SK-N-SH (cell line): ENCODE measurements at regions not wholly inside any gene's neighbourhood (a gene's known extent, or its start where the extent isn't known, plus 50 kb on each side); places are given as distances from the start of the nearest gene placed in this dataset.

ENCODE experiments used
- EP300 ChIP-seq, 2 experiments: IDR thresholded peaks; 2 replicates each; pipeline versions ENCODE4 v1.4.0 to v1.6.1; 2012; ENCODE audit warnings: borderline replicate concordance in 1 of 2, low read depth in 1 of 2, low read length in 1 of 2
- FOSL2 ChIP-seq: IDR thresholded peaks from 2 replicates; pipeline ENCODE4 v1.4.0; 2012; ENCODE audit warnings: low read depth, mild to moderate bottlenecking, moderate library complexity, borderline replicate concordance
- FOXM1 ChIP-seq: IDR thresholded peaks from 2 replicates; pipeline ENCODE4 v1.4.0; 2012; ENCODE audit warnings: low read depth, mild to moderate bottlenecking
- GABPA ChIP-seq: IDR thresholded peaks from 2 replicates; pipeline ENCODE4 v1.4.0; 2012; ENCODE audit warnings: low read depth, mild to moderate bottlenecking
- JUND ChIP-seq: IDR thresholded peaks from 2 replicates; pipeline ENCODE4 v1.4.0; 2012
- MXI1 ChIP-seq: IDR thresholded peaks from 2 replicates; pipeline ENCODE4 v1.6.1; 2012; ENCODE audit warnings: mild to moderate bottlenecking, low read depth, low read length, improper control_type of control experiment
- RCOR1 ChIP-seq: fragments of 150-350 bp; IDR thresholded peaks from 2 replicates; pipeline ENCODE4 v1.6.1; 2017; ENCODE audit warnings: antibody characterized with exemption, low read length
- RFX5 ChIP-seq: IDR thresholded peaks from 2 replicates; pipeline ENCODE4 v1.6.1; 2012; ENCODE audit warnings: mild to moderate bottlenecking, improper control_type of control experiment, low read length
- YY1 ChIP-seq: IDR thresholded peaks from 2 replicates; pipeline ENCODE4 v1.4.0; 2012; ENCODE audit warnings: low read depth, mild to moderate bottlenecking
- TF ChIP-seq, protein P1 (sequence below): fragments of 200-600 bp; sonication (generic); IDR thresholded peaks from 2 replicates; pipeline ENCODE4 v1.6.1; 2017; ENCODE audit warnings: antibody characterized with exemption, mild to moderate bottlenecking, moderate library complexity
- TF ChIP-seq, protein P2 (sequence below): IDR thresholded peaks from 2 replicates; pipeline ENCODE4 v1.6.1; 2012; ENCODE audit warnings: mild to moderate bottlenecking, low read depth, low read length, moderate library complexity
- TF ChIP-seq, protein P3 (sequence below): IDR thresholded peaks from 2 replicates; pipeline ENCODE4 v1.4.0; 2012; ENCODE audit warnings: low read depth, borderline replicate concordance
- TF ChIP-seq, protein P4 (sequence below): IDR thresholded peaks from 2 replicates; pipeline ENCODE4 v1.4.0; 2012; ENCODE audit warnings: low read depth
- TF ChIP-seq, protein P5 (sequence below): fragments of 150-350 bp; IDR thresholded peaks from 2 replicates; pipeline ENCODE4 v1.6.1; 2016; ENCODE audit warnings: mild to moderate bottlenecking, low read depth, low read length

DNA sequence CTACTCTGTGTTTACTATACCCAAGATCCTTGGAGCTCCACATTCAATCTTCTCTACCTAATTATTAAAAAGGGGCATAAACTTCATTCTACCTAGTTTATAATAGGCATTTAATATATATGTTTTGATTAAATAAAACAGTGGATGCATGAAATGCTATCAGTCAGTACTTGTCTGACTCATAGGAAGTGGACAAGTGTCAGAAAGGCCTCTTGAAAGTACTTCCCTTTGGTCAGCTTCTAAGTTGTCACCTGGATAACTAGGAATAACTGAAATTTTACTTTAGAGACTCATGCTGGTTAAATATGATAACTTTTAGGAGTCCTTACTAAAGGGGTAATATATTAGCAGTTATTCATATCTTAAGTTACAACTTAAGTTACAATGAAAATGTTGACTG, 329.8 kb downstream of the KLF5 start:
- TF ChIP-seq, protein P1, sequence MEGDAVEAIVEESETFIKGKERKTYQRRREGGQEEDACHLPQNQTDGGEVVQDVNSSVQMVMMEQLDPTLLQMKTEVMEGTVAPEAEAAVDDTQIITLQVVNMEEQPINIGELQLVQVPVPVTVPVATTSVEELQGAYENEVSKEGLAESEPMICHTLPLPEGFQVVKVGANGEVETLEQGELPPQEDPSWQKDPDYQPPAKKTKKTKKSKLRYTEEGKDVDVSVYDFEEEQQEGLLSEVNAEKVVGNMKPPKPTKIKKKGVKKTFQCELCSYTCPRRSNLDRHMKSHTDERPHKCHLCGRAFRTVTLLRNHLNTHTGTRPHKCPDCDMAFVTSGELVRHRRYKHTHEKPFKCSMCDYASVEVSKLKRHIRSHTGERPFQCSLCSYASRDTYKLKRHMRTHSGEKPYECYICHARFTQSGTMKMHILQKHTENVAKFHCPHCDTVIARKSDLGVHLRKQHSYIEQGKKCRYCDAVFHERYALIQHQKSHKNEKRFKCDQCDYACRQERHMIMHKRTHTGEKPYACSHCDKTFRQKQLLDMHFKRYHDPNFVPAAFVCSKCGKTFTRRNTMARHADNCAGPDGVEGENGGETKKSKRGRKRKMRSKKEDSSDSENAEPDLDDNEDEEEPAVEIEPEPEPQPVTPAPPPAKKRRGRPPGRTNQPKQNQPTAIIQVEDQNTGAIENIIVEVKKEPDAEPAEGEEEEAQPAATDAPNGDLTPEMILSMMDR: no peak
- TF ChIP-seq FOXM1 (no peak), RCOR1 (no peak), JUND (no peak), GABPA (no peak), MXI1 (no peak), YY1 (no peak), FOSL2 (no peak), EP300 (IDR thresholded peaks at IDR 0.05; ENCODE audit: borderline replicate concordance in 1 of 2, low read depth in 1 of 2, low read length in 1 of 2) (no peak), RFX5 (no peak)
- TF ChIP-seq, protein P2, sequence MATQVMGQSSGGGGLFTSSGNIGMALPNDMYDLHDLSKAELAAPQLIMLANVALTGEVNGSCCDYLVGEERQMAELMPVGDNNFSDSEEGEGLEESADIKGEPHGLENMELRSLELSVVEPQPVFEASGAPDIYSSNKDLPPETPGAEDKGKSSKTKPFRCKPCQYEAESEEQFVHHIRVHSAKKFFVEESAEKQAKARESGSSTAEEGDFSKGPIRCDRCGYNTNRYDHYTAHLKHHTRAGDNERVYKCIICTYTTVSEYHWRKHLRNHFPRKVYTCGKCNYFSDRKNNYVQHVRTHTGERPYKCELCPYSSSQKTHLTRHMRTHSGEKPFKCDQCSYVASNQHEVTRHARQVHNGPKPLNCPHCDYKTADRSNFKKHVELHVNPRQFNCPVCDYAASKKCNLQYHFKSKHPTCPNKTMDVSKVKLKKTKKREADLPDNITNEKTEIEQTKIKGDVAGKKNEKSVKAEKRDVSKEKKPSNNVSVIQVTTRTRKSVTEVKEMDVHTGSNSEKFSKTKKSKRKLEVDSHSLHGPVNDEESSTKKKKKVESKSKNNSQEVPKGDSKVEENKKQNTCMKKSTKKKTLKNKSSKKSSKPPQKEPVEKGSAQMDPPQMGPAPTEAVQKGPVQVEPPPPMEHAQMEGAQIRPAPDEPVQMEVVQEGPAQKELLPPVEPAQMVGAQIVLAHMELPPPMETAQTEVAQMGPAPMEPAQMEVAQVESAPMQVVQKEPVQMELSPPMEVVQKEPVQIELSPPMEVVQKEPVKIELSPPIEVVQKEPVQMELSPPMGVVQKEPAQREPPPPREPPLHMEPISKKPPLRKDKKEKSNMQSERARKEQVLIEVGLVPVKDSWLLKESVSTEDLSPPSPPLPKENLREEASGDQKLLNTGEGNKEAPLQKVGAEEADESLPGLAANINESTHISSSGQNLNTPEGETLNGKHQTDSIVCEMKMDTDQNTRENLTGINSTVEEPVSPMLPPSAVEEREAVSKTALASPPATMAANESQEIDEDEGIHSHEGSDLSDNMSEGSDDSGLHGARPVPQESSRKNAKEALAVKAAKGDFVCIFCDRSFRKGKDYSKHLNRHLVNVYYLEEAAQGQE: no peak
- TF ChIP-seq, protein P3, sequence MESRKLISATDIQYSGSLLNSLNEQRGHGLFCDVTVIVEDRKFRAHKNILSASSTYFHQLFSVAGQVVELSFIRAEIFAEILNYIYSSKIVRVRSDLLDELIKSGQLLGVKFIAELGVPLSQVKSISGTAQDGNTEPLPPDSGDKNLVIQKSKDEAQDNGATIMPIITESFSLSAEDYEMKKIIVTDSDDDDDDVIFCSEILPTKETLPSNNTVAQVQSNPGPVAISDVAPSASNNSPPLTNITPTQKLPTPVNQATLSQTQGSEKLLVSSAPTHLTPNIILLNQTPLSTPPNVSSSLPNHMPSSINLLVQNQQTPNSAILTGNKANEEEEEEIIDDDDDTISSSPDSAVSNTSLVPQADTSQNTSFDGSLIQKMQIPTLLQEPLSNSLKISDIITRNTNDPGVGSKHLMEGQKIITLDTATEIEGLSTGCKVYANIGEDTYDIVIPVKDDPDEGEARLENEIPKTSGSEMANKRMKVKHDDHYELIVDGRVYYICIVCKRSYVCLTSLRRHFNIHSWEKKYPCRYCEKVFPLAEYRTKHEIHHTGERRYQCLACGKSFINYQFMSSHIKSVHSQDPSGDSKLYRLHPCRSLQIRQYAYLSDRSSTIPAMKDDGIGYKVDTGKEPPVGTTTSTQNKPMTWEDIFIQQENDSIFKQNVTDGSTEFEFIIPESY: no peak
- TF ChIP-seq, protein P4, sequence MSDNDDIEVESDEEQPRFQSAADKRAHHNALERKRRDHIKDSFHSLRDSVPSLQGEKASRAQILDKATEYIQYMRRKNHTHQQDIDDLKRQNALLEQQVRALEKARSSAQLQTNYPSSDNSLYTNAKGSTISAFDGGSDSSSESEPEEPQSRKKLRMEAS: no peak
- TF ChIP-seq, protein P5, sequence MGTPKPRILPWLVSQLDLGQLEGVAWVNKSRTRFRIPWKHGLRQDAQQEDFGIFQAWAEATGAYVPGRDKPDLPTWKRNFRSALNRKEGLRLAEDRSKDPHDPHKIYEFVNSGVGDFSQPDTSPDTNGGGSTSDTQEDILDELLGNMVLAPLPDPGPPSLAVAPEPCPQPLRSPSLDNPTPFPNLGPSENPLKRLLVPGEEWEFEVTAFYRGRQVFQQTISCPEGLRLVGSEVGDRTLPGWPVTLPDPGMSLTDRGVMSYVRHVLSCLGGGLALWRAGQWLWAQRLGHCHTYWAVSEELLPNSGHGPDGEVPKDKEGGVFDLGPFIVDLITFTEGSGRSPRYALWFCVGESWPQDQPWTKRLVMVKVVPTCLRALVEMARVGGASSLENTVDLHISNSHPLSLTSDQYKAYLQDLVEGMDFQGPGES: no peak
